T-helper 22 cell (primary cell): ENCODE measurements at regions not wholly inside any gene's neighbourhood (a gene's known extent, or its start where the extent isn't known, plus 50 kb on each side); places are given as distances from the start of the nearest gene placed in this dataset.

Source experiments
- DNase-seq: peaks from one replicate; pipeline ENCODE4 v3.0.0-alpha.2; 2020; ENCODE audit warnings: low read depth

- no peak for DNase-seq
Observed at GRCh38 chr2:136373841-136374240, 255.9 kb upstream of the CXCR4 start.

GRCh38 chr2:136373029-136373428, 255.1 kb upstream of the CXCR4 start:
- DNase-seq = no peak

GRCh38 chr2:136363900-136364299, 246.0 kb upstream of the CXCR4 start:
- no peak for DNase-seq

GRCh38 chr2:136363470-136363869, 245.5 kb upstream of the CXCR4 start:
- no peak for DNase-seq

- DNase-seq = no peak
Observed at GRCh38 chr2:136362676-136363390, 244.9 kb upstream of the CXCR4 start.

GRCh38 chr2:136361521-136361920, 243.6 kb upstream of the CXCR4 start:
- no peak for DNase-seq

GRCh38 chr2:136360790-136361189, 242.8 kb upstream of the CXCR4 start:
- DNase-seq = no peak

- no peak for DNase-seq
Observed at GRCh38 chr2:136359121-136359965, 241.4 kb upstream of the CXCR4 start.

GRCh38 chr2:136358576-136358975, 240.6 kb upstream of the CXCR4 start:
- no peak for DNase-seq

- no peak for DNase-seq
Observed at GRCh38 chr2:136357007-136357380, 239.0 kb upstream of the CXCR4 start.

GRCh38 chr2:136356125-136357006, 238.4 kb upstream of the CXCR4 start:
- DNase-seq = no peak

- DNase-seq = no peak
Observed at GRCh38 chr2:136351684-136352083, 233.7 kb upstream of the CXCR4 start.

- no peak for DNase-seq
Observed at GRCh38 chr2:136347981-136348380, 230.0 kb upstream of the CXCR4 start.

- no peak for DNase-seq
Observed at GRCh38 chr2:136344339-136344738, 226.4 kb upstream of the CXCR4 start.

GRCh38 chr2:136342138-136342537, 224.2 kb upstream of the CXCR4 start:
- no peak for DNase-seq

GRCh38 chr2:136334967-136335366, 217.0 kb upstream of the CXCR4 start:
- DNase-seq = no peak

- no peak for DNase-seq
Observed at GRCh38 chr2:136332436-136333095, 214.6 kb upstream of the CXCR4 start.

- DNase-seq = no peak
Observed at GRCh38 chr2:136331226-136331625, 213.3 kb upstream of the CXCR4 start.

- no peak for DNase-seq
Observed at GRCh38 chr2:136328207-136328795, 210.4 kb upstream of the CXCR4 start.

GRCh38 chr2:136327162-136327852, 209.4 kb upstream of the CXCR4 start:
- DNase-seq = peak; percentile 86

GRCh38 chr2:136325844-136326331, 207.9 kb upstream of the CXCR4 start:
- DNase-seq = no peak
